GM18868 (cell line): ENCODE measurements at regions not wholly inside any gene's neighbourhood (a gene's known extent, or its start where the extent isn't known, plus 50 kb on each side); places are given as distances from the start of the nearest gene placed in this dataset.
"Not testable (repeated sequence)": the region's sequence is repeated elsewhere in the genome, so short reads cannot be mapped to it uniquely, and the experiment has no call there.

ENCODE experiments used
- ATAC-seq: cut with Tn5 transposase; IDR thresholded peaks from one replicate; pipeline ENCODE4 v1.9.1; 2021; ENCODE audit warnings: mild to moderate bottlenecking, moderate library complexity; ENCODE audit not compliant: unreplicated experiment

- no peak for ATAC-seq
Observed at GRCh38 chr12:102669056-102669455, 188.7 kb upstream of the IGF1 start.

GRCh38 chr12:102666176-102666575 lies 185.8 kb upstream of the IGF1 start:
- ATAC-seq: not testable (repeated sequence)

- ATAC-seq: no peak
Observed at GRCh38 chr12:102659200-102659911, 179.0 kb upstream of the IGF1 start.

GRCh38 chr12:102653406-102653805 lies 173.0 kb upstream of the IGF1 start:
- no peak for ATAC-seq

- ATAC-seq: no peak
Observed at GRCh38 chr12:102652645-102653313, 172.4 kb upstream of the IGF1 start.

GRCh38 chr12:102645968-102646367 lies 165.6 kb upstream of the IGF1 start:
- ATAC-seq: no peak

GRCh38 chr12:102643879-102644575 lies 163.7 kb upstream of the IGF1 start:
- ATAC-seq: no peak

- ATAC-seq: no peak
Observed at GRCh38 chr12:102642199-102642598, 161.8 kb upstream of the IGF1 start.

- not testable (repeated sequence) for ATAC-seq
Observed at GRCh38 chr12:102640658-102641057, 160.3 kb upstream of the IGF1 start.

GRCh38 chr12:102638777-102639176 lies 158.4 kb upstream of the IGF1 start:
- no peak for ATAC-seq

GRCh38 chr12:102633981-102634605 lies 153.7 kb upstream of the IGF1 start:
- ATAC-seq: no peak

- ATAC-seq: no peak
Observed at GRCh38 chr12:102631274-102631673, 150.9 kb upstream of the IGF1 start.

GRCh38 chr12:102629262-102629888 lies 149.0 kb upstream of the IGF1 start:
- ATAC-seq: no peak

GRCh38 chr12:102625819-102626218 lies 145.5 kb upstream of the IGF1 start:
- no peak for ATAC-seq

- no peak for ATAC-seq
Observed at GRCh38 chr12:102622618-102623017, 142.3 kb upstream of the IGF1 start.

GRCh38 chr12:102618197-102618877 lies 138.0 kb upstream of the IGF1 start:
- ATAC-seq: no peak

GRCh38 chr12:102616692-102617091 lies 136.3 kb upstream of the IGF1 start:
- no peak for ATAC-seq

- no peak for ATAC-seq
Observed at GRCh38 chr12:102611995-102612394, 131.6 kb upstream of the IGF1 start.

GRCh38 chr12:102609996-102610395 lies 129.6 kb upstream of the IGF1 start:
- ATAC-seq: no peak

GRCh38 chr12:102603021-102603420 lies 122.7 kb upstream of the IGF1 start:
- ATAC-seq: no peak
